RKO (cell line): ENCODE measurements at regions not wholly inside any gene's neighbourhood (a gene's known extent, or its start where the extent isn't known, plus 50 kb on each side); places are given as distances from the start of the nearest gene placed in this dataset.

Experiments
- DNase-seq: peaks from one replicate; pipeline ENCODE4 v3.0.0-alpha.2; 2016; ENCODE audit warnings: low spot score

- no peak for DNase-seq
Observed at GRCh38 chr11:116294630-116295029, 478.2 kb downstream of the BUD13 start.

GRCh38 chr11:116287866-116288265 lies 484.9 kb downstream of the BUD13 start:
- DNase-seq = no peak

DNA sequence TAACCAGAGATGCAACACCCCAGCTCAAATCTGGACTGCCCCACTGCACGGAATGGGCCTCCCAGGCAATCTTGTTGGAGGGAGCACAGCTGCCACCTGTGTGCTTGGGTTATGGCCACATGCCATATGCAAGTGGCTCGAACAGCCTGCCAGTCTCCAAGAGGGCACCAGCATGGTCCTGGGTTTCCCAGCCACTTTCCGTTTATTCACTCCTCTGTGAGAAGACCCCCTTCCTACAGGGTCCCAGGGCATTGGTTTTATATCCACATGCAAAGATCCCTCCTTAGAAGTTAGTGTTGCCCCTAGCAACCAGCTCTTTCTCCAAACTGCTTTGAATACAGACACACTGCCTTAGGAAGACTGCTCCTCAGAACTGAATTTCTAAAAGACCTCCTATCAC lies 487.8 kb downstream of the BUD13 start:
- no peak for DNase-seq

GRCh38 chr11:116283300-116283699 lies 489.5 kb downstream of the BUD13 start:
- no peak for DNase-seq

GRCh38 chr11:116282481-116282880 lies 490.3 kb downstream of the BUD13 start:
- DNase-seq = no peak

GRCh38 chr11:116281173-116282160 lies 491.3 kb downstream of the BUD13 start:
- DNase-seq = no peak

DNA sequence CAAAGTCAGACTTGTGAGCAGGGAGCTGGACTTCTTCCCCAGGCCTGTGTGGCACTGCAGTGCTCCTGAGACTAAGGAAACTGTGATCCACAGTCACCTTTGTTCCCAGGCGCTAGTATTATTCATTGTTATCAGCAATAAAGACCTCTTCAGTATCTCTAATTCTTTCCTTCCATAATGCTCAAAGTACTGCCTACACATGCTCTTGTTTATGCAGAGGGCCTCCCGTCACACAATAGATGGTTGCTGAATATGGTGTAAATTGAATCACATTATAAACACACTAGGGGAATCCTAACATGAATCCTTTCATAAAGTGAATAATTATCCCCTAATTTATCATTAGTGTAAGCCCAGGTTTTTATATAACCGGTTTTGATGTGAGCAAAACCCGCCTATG lies 493.3 kb downstream of the BUD13 start:
- DNase-seq = no peak

- no peak for DNase-seq
Observed at GRCh38 chr11:116278076-116278475, 494.7 kb downstream of the BUD13 start.

- DNase-seq = peak; percentile 56
Observed at GRCh38 chr11:116276051-116277044, 496.4 kb downstream of the BUD13 start.

DNA sequence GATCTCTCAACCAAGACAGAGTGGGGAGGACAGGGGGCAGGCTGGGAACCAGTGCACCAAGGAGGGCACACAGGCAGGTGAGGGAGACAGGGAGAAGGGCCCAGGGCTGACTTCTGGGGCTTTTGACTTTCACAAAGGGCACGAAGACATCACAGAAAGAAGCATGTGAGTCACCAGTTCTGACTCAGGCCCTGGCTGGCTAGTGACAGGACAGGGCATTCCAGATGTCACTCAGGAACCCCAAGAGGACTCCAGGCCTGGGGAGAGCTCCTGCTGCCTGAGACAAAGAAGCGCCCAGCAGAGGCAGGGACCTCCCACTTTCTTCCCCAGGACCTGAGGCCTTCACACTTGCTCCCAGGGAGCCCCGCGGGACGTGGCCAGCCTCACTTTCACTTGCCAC lies 497.2 kb downstream of the BUD13 start:
- DNase-seq = peak; percentile 69

DNA sequence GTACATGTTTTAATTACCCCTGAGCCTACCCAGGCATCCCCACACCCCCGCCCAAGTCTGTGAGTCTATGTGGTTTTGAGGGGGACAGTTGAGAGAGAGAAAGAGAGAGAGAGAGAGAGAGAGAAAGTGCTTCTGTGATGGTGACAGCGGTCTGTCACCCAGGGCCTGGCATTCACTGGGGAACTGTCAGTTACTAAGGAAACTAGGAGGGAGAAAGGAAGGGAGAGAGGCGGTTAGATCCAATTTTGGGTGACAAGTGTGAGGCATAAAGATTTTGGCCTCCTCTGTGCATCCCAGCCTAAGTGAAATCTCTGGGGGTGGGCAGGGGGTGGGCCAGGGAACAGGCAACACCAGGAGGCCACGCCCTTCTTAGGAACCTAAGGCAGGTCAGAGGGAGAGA lies 498.3 kb downstream of the BUD13 start:
- no peak for DNase-seq

DNA sequence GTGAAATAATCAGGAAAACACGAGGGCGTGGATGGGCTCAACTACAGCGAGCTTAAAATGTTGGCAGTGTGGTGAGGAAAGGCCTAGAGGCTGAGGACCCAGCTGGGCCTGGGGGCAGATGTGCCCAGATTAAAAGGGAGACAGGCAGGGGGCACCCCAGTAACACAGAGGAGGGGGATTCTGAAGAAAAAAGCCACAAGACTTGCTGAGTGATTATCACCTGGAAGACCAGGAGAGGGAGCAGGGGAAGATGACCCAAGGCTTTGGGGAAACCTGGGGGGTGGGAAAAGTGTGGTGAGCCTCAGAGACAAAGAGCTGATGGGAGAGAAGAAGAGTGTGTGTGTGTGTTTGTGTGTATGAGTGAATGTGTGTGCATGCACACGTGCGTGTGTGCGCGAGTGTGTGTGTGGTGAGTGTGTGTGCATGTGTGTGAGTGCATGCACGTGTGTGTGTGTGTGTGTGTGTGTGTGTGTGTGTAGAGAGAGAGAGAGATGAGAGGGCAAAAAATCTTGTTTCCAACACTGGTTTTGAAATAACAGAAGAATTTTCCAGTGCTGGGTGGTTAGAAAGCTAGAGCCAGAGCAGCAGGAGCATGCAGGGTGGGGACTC lies 500.5 kb downstream of the BUD13 start:
- DNase-seq = no peak

- no peak for DNase-seq
Observed at GRCh38 chr11:116271479-116271878, 501.3 kb downstream of the BUD13 start.

DNA sequence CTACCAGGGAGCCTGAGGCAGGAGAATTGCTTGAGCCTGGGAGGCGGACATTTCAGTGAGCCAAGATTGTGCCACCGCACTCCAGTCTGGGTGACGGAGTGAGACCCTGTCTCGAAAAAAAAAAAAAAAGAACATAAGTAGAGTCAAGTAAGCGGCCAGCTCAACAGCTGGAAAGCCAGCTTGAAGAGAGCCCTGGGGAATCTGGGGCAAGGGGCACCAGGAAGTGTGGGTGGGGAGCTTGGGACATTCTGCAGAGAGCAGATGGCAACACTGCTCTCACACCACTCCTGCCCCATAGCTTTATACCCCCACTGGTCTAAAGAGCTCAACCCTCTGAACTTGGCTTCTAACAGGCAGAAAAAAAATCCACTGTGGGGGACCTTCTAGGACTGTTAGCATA lies 505.6 kb downstream of the BUD13 start:
- no peak for DNase-seq

DNA sequence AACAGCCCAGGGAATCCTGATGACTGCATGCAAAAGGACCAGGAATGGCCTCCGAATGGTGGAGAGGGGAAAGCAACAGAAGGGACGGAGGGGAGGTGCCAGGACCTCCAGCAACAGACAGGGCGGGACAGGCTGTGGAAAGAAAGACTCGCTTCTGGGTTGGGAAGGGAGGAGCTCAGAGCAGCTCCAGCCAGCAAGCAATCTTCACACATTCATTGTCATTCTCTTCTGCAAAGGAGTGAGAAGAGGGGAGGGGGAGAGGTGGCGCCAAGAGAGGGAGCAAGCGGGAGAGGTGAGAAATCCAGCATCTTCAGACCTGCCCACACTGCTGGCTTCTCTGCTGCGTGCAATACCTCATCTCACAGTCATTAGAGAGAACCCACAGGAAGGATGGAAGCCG lies 509.0 kb downstream of the BUD13 start:
- DNase-seq = no peak

DNA sequence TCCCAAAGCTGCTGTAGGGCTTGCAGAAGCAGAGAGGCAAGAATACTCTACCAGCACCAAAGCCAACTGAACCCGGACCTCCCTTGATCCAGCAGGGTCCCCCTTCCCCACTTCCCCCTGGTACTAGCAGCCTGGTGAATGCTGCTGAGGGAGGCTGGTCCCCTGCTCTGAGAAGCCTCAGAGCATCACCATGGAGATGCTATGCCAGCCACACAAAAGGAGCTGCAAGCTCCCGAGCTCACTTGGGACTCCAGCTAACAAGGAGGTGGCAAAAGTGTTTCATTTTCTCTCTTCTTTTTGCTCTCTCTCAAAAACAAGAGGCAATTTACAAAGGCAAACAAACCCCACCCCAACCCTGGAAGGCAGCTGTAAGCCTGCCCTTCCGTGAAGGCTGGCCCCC lies 509.8 kb downstream of the BUD13 start:
- DNase-seq = no peak

GRCh38 chr11:116262370-116262769 lies 510.4 kb downstream of the BUD13 start:
- DNase-seq = no peak

GRCh38 chr11:116261606-116262005 lies 511.2 kb downstream of the BUD13 start:
- DNase-seq = no peak

- no peak for DNase-seq
Observed at GRCh38 chr11:116258821-116259220, 514.0 kb downstream of the BUD13 start.

- no peak for DNase-seq
Observed at GRCh38 chr11:116257883-116258282, 514.9 kb downstream of the BUD13 start.

DNA sequence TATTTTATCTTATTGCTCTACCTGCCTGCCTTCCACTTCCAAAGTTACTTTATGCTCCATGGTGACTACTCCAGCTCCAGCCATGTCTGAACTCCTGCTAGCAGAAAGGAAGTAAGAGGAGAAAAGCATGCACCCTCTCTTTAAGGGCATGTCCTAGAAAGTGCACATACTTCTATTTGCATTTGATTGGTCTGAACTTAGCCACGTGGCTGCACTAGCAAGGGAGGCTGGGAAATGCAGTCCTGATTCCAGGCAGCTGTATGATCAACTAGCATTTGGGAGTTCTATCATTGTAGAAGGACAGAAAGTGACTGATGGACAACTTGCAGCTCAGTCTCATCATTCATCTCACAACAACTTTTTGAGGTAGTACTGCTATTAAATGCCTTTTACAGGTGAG lies 515.7 kb downstream of the BUD13 start:
- DNase-seq = peak; percentile 15

GRCh38 chr11:116256215-116256614 lies 516.6 kb downstream of the BUD13 start:
- no peak for DNase-seq
